ENCODE measurements at regions not wholly inside any gene's neighbourhood (a gene's known extent, or its start where the extent isn't known, plus 50 kb on each side); places are given as distances from the start of the nearest gene placed in this dataset.
"Not testable (repeated sequence)": the region's sequence is repeated elsewhere in the genome, so short reads cannot be mapped to it uniquely, and the experiment has no call there.

GRCh38 chr2:111377386-111377959 is 256.8 kb downstream of the BCL2L11 start:
- not testable (repeated sequence) for TF ChIP-seq CTCF, POLR2A (IDR thresholded peaks at IDR 0.05)

Measured in Peyer's patch (tissue), 4 donors.